ENCODE measurements at regions not wholly inside any gene's neighbourhood (a gene's known extent, or its start where the extent isn't known, plus 50 kb on each side); places are given as distances from the start of the nearest gene placed in this dataset.

- no peak for DNase-seq (ENCODE audit: low spot score)
- no peaks in the 10 kb centered on the region for H3K4me1 ChIP-seq (ENCODE audit: insufficient read depth, low read length)
- no peaks in the 10 kb centered on the region; a peak in 1 of 5 replicates for H3K27me3 ChIP-seq (ENCODE audit: control insufficient read depth in 1 of 2, insufficient read depth in 2 of 2, low read length in 2 of 2)
- no peak for FAIRE-seq
- H3K79me2 ChIP-seq (ENCODE audit: insufficient read depth, low read length) = no peaks in the 10 kb centered on the region
- H3K9me3 ChIP-seq (ENCODE audit: low read length) = no peaks in the 10 kb centered on the region
- no peaks in the 10 kb centered on the region for H4K20me1 ChIP-seq (ENCODE audit: insufficient read depth, low read length)
- H3K4me3 ChIP-seq (replicated peaks in 1 of 3; ENCODE audit: insufficient read depth in 1 of 3, low read depth in 2 of 3, low read length in 3 of 3) = no peak overlapping the region
- intact Hi-C loops (cut with micrococcal nuclease; ENCODE audit: unreplicated experiment) (no loop called here), in situ Hi-C loops (cut with HindIII; ENCODE audit: extremely low pct_ligation_motif_present, low pct_unique_long_range_greater_than_20kb) (no loop called here)
- no peak for ATAC-seq
- no peak overlapping the region for H2AFZ ChIP-seq (ENCODE audit: low read length)
- no peak overlapping the region for H3K9ac ChIP-seq (ENCODE audit: insufficient read depth, low read depth, low read length)
- TF ChIP-seq ELF3 (CRISPR knock-in tag; IDR thresholded peaks at IDR 0.05) (no peak), EED (CRISPR knock-in tag; IDR thresholded peaks at IDR 0.05) (no peak), NR1H2 (CRISPR knock-in tag; IDR thresholded peaks at IDR 0.05; ENCODE audit: borderline replicate concordance, low read depth) (no peak), ZFP36L1 (CRISPR knock-in tag; IDR thresholded peaks at IDR 0.05) (no peak), ZNF660 (CRISPR knock-in tag; IDR thresholded peaks at IDR 0.05; ENCODE audit: borderline replicate concordance, low read depth) (no peak), PHF5A (CRISPR knock-in tag; IDR thresholded peaks at IDR 0.05; ENCODE audit: low read depth, unreplicated experiment) (no peak), THRA (CRISPR knock-in tag; IDR thresholded peaks at IDR 0.05; ENCODE audit: borderline replicate concordance) (no peak), GZF1 (CRISPR knock-in tag; IDR thresholded peaks at IDR 0.05) (no peak), ZBTB43 (CRISPR knock-in tag; conservative IDR thresholded peaks at IDR 0.05) (no peak), FOXJ3 (CRISPR knock-in tag; IDR thresholded peaks at IDR 0.05; ENCODE audit: borderline replicate concordance) (no peak)
- TF ChIP-seq, protein P1, sequence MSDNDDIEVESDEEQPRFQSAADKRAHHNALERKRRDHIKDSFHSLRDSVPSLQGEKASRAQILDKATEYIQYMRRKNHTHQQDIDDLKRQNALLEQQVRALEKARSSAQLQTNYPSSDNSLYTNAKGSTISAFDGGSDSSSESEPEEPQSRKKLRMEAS (IDR thresholded peaks at IDR 0.05) = no peak
- TF ChIP-seq, protein P2, sequence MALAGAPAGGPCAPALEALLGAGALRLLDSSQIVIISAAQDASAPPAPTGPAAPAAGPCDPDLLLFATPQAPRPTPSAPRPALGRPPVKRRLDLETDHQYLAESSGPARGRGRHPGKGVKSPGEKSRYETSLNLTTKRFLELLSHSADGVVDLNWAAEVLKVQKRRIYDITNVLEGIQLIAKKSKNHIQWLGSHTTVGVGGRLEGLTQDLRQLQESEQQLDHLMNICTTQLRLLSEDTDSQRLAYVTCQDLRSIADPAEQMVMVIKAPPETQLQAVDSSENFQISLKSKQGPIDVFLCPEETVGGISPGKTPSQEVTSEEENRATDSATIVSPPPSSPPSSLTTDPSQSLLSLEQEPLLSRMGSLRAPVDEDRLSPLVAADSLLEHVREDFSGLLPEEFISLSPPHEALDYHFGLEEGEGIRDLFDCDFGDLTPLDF (CRISPR knock-in tag; IDR thresholded peaks at IDR 0.05) = no peak
- BruUV-seq (replicated peaks) = no TSS peak
- ChIA-PET POLR2A (no interaction called here), CTCF (ENCODE audit: low intra/inter-chr PET ratio, low total read pairs) (no interaction called here)
- H3K36me3 ChIP-seq (replicated peaks in 1 of 2; ENCODE audit: control insufficient read depth in 1 of 2, insufficient read depth in 2 of 2, low read length in 2 of 2) = no peaks in the 10 kb centered on the region
- 0% methylated on average over 1 of the region's 1 CpG for WGBS (ENCODE audit: low lambda C conversion rate)
- H3K27ac ChIP-seq (ENCODE audit: extremely low read length, insufficient read depth, low read length) = no peak overlapping the region
- H3K4me2 ChIP-seq (ENCODE audit: low read depth, low read length) = no peak overlapping the region
Observed at GRCh38 chr4:126761947-126762662, 870.7 kb upstream of the INTU start.
